Ectodermal cell (in vitro differentiated cells): ENCODE measurements at regions not wholly inside any gene's neighbourhood (a gene's known extent, or its start where the extent isn't known, plus 50 kb on each side); places are given as distances from the start of the nearest gene placed in this dataset.

Experiments
- H3K27ac ChIP-seq: 2 replicates; pipeline ENCODE4 v1.7.0; 2013; ENCODE audit warnings: mild to moderate bottlenecking, low read depth, low read length; ENCODE audit not compliant: insufficient read depth, poor library complexity, severe bottlenecking
- H3K27me3 ChIP-seq: 2 replicates; pipeline ENCODE4 v1.7.0; 2013; ENCODE audit warnings: mild to moderate bottlenecking, low read length; ENCODE audit not compliant: insufficient read depth, control insufficient read depth, poor library complexity, severe bottlenecking
- H3K36me3 ChIP-seq: one replicate; pipeline ENCODE4 v1.7.0; 2013; ENCODE audit warnings: low read length; ENCODE audit not compliant: control insufficient read depth, insufficient read depth
- H3K4me1 ChIP-seq: one replicate; pipeline ENCODE4 v1.7.0; 2013; ENCODE audit warnings: low read length; ENCODE audit not compliant: control insufficient read depth, insufficient read depth
- H3K4me3 ChIP-seq: 2 replicates; pipeline ENCODE4 v1.7.0; 2013; ENCODE audit warnings: low read depth, low read length, control low read depth; ENCODE audit not compliant: insufficient read depth
- H3K9me3 ChIP-seq: 2 replicates; pipeline ENCODE4 v1.7.0; 2013; ENCODE audit warnings: mild to moderate bottlenecking, low read length, moderate library complexity; ENCODE audit not compliant: control insufficient read depth
- WGBS, 2 experiments: methylation state at CpG; one replicate each; pipeline ENCODE4 v1.1.7; 2013; ENCODE audit warnings: missing lambda C conversion rate in 2 of 2; 5-methylcytosine and 5-hydroxymethylcytosine counted together

DNA sequence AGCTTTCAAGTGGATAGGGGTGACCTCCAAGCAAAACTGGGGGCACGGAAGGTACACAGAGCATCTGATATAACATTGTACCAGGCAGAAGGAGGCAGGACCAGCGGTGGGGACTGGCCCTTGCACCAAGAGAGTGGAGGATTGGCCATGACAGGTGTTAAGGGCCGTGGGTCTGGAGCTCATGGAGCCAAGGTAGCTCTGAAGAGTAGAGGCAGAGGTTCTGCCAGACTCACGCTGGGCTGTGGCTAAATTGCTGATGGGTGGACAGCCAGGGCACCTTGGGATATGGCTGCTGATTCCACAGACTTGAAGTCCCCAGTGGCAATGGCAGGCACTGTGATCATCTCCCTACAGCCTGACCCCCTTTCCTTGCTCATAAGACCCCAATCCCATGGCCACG, 65.9 kb upstream of the NKD1 start:
- H3K4me1 ChIP-seq: peaks cover 13% of the 10 kb centered on the region
- H3K4me3 ChIP-seq: no peak overlapping the region
- H3K27ac ChIP-seq: no peak overlapping the region
- WGBS, 2 experiments: 93 to 95% methylated on average over 5 of the region's 5 CpGs
- H3K9me3 ChIP-seq: no peaks in the 10 kb centered on the region
- H3K36me3 ChIP-seq: no peaks in the 10 kb centered on the region
- no peaks in the 10 kb centered on the region for H3K27me3 ChIP-seq

DNA sequence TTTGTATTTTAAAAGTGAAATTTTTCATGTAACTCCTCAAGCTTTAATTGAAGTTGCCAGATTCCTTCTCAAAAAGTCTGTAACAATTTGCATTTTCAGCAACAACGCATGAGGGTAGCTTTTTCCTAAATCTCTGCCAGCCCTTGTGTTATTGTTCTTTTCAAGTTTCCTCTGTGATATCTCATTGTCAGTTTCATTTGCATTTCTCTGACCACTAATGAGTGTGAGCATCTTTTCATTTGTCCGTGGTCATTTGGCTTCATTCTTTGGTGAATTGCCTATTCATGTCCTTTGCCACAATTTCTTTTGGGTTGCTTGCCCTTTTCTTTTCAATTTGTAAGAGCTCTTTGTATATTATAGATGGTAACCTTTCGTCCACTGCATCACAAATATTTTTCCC, 68.0 kb upstream of the NKD1 start:
- WGBS, 2 experiments: 48 to 52% methylated on average over 2 of the region's 3 CpGs

DNA sequence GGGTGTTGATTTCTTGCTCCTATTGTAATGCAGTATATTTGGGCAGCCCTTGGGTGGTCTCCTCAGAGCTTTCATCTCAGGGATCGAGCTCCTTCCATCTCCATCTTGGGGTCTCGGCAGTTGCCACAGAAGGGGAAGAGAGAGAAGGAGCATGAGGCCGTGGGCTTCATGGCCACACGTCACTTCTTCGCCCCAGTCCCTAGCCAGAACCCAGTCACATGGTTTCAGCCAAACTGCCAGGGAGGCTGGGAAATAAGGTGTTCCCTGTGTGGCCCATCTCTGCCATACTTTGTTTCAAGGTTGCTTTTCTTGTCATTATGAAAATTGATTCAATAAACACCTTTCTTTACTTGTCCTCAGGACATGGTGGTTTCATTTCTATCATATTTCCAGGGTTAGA, 68.4 kb upstream of the NKD1 start:
- Histone ChIP-seq H3K27ac (no peak overlapping the region), H3K27me3 (no peaks in the 10 kb centered on the region), H3K36me3 (no peaks in the 10 kb centered on the region), H3K4me3 (no peak overlapping the region), H3K4me1 (peaks cover 13% of the 10 kb centered on the region), H3K9me3 (no peaks in the 10 kb centered on the region)
- 88 to 93% methylated on average over 5 of the region's 5 CpGs for WGBS, 2 experiments

More for the DNA sequence above, 68.0 kb upstream of the NKD1 start:
- Histone ChIP-seq H3K4me3 (no peak overlapping the region), H3K27me3 (no peaks in the 10 kb centered on the region), H3K4me1 (peaks cover 13% of the 10 kb centered on the region), H3K9me3 (no peaks in the 10 kb centered on the region), H3K36me3 (no peaks in the 10 kb centered on the region), H3K27ac (no peak overlapping the region)

DNA sequence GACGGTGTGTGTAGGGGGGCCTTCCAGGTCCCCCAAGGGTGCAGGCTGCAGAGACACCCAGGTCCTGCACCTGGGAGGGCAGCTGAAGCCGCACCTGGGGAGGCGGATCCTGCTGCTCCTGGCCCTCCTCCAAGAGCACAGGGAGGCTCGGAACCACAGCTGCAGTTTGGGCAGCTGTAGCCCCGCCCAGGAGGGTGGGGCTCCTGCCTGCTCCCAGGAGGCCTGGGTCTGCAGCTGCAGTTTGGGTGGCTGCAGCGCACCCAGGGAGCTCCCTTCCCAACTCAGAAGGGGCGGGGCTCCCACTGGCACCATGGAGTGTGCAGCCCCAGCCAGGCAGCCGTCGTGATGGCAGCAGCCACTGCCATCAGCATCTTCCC, 69.4 kb upstream of the NKD1 start:
- H3K4me3 ChIP-seq: no peak overlapping the region
- H3K27ac ChIP-seq: no peak overlapping the region
- no peaks in the 10 kb centered on the region for H3K27me3 ChIP-seq
- no peaks in the 10 kb centered on the region for H3K36me3 ChIP-seq
- no peaks in the 10 kb centered on the region for H3K9me3 ChIP-seq
- H3K4me1 ChIP-seq: peaks cover 14% of the 10 kb centered on the region
- WGBS, 2 experiments: 85 to 88% methylated on average over 9 of the region's 9 CpGs

DNA sequence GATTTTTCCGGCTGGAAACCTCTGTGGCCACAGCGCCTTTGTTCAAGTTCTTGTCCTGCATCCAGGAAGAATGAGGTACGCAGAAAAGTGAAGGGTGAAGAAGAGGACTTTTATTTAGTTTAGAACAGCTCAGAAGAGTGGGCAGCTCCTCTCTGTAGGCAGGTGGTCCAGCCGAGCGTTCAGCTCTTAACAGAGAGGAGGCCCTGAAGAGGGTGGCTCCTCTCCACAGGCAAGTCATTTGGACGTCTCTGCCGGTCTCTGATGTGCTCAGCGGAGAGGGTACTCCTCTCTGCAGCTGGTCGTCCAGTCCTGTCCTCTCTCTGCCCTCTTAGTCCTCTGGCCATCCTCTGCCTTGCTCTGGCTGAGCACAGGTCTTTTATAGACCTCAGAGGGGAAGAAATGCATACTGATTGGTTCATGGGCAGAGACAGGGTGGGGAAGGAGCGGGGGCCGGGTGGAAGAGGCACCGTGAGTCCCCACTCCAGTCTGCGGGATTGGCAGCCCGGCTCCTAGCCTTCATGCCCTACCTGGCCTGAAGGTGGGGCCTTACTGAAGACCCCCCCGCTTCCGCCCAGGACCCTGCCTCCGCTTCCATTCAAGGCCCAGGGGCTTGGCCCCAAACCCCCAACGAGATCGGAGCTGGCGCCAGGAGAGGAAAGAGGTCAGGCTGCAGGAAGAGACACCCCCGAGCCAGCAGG, 70.0 kb upstream of the NKD1 start:
- Histone ChIP-seq H3K4me1 (peaks cover 19% of the 10 kb centered on the region), H3K27ac (no peak overlapping the region), H3K27me3 (no peaks in the 10 kb centered on the region), H3K36me3 (no peaks in the 10 kb centered on the region), H3K9me3 (no peaks in the 10 kb centered on the region), H3K4me3 (no peak overlapping the region)
- 87% methylated on average over 21 of the region's 21 CpGs for WGBS, 2 experiments

DNA sequence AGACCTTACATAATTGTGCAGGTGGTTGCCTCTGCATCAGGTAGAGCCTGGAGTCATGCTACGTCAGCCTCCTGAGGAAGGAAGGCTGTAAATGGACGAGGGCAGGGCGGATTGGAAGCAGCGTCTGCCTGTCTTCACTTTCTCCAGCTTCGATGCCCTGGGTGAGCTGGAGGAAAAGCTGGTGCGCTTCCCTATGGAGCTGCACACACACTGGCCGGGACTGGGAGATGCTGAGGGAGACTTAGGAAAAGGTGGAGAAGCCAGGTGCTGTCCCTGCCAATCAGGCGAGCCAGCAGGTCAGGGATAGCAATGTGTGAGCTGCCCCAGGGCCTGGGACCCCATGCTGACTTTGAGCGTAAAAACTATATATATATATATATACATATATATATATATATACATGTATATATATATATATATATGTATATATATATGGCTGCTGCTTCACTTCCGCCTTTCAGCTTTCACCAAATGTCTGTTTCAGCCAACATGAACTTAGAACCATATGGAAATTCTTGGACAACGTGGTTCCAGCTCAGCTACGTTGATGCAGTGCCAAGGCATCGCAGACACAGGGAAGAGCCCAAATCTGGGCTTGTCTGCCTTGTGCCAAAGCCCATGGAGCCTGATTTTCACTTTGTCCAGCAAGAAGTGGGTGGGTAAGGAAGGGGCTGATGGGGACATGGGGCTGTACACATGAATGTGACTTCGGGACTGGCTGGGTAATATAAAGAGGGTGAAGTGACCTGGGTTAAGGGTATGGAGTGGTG, 71.5 kb upstream of the NKD1 start:
- Histone ChIP-seq H3K9me3 (no peaks in the 10 kb centered on the region), H3K36me3 (no peaks in the 10 kb centered on the region), H3K4me3 (no peak overlapping the region), H3K4me1 (peaks cover 19% of the 10 kb centered on the region), H3K27me3 (no peaks in the 10 kb centered on the region), H3K27ac (no peak overlapping the region)
- 95 to 97% methylated on average over 13 of the region's 14 CpGs for WGBS, 2 experiments

DNA sequence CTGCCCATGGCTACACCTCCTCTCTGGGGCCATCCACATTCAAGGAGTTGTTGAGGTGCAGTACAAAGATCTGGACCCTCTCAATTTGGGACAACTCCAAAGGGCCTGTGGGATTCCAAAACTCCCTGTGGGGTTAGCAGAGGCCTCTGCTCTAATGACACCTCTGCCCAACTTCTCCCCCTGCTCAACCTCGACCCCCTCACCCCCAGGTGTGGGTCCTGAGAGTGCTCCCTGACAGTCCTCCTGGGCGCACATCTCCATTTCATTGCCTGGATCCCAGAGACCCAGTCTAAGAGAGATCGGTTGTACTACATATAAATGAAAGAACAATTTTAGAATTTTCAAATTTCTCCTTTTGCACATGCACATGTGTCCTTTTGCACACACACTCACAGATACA, 73.0 kb upstream of the NKD1 start:
- Histone ChIP-seq H3K4me1 (peaks cover 24% of the 10 kb centered on the region), H3K27ac (no peak overlapping the region), H3K36me3 (no peaks in the 10 kb centered on the region), H3K9me3 (no peaks in the 10 kb centered on the region), H3K27me3 (no peaks in the 10 kb centered on the region), H3K4me3 (no peak overlapping the region)
- WGBS, 2 experiments: 83 to 88% methylated on average over 2 to 3 of the region's 3 CpGs

DNA sequence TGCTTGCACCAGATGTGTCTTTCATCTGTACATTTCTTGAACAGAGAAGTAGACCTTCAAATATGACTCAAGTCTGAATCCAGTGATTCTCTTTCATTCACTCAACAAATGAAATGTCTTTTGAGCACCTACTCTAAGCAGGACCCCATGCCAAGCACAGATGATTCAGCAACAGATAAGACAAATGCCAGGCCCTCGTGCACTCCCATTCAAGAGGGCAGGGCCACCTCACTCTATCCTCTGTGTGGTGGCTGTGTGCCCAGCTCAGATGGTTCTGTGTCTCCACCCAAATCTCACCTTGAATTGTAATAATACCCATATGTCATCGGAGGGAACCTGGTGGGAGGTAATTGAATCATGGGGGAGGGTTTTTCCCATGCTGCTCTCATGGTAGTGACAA, 74.1 kb upstream of the NKD1 start:
- H3K27ac ChIP-seq: no peak overlapping the region
- WGBS, 2 experiments: 88 to 100% methylated on average over 1 to 2 of the region's 2 CpGs
- peaks cover 35% of the 10 kb centered on the region for H3K4me1 ChIP-seq
- no peaks in the 10 kb centered on the region for H3K27me3 ChIP-seq
- no peaks in the 10 kb centered on the region for H3K36me3 ChIP-seq
- H3K9me3 ChIP-seq: no peaks in the 10 kb centered on the region
- H3K4me3 ChIP-seq: no peak overlapping the region

DNA sequence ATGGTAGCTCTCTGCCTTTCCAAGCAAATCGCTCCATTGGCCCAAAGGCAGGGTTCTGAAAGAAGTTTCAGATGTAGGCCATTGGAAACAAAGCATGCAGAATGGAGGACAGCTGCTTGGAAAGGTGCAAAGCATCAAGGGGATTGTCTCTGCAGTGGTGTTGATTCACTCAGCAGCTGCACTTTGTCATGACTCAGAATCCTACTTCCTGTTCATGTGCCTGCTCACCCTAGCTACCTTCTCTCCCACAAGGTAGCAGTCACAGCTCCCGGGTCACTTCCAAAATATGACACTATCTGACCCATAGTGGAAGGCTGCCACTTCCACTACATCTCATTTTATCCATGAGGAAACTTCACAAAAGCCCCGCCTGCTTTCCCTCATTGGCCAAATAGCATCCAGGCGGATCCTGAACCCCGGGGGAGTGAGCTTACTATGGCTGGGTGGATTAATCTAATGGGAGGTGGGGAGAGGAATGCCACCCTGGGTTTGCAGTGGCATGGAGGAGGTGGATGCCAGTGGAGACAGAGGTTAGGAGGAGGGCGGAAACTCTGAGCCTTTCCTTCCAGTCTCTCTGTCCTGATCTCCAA, 74.7 kb upstream of the NKD1 start:
- Histone ChIP-seq H3K27ac (no peak overlapping the region), H3K4me3 (no peak overlapping the region), H3K9me3 (no peaks in the 10 kb centered on the region), H3K27me3 (no peaks in the 10 kb centered on the region), H3K4me1 (peaks cover 38% of the 10 kb centered on the region), H3K36me3 (no peaks in the 10 kb centered on the region)
- WGBS, 2 experiments: 90 to 94% methylated on average over 6 of the region's 6 CpGs

DNA sequence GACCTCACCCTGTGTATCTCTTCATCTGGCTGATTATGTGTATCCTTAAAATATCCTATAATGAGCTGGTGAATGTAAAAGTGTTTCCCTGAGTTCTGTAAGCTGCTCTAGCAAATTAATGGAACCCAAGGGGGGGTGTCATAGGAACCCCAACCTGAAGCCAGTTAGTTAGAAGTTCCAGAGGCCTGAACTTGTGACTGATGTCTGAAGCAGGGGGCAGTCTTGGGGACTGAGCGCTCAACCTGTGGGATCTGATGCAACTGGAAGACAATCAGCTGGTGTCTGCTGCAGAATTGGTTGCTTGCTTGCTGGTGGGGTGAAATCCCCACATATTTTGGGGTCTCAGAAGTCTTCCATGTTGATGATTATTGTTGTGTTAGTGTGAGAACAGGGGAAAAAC, 75.7 kb upstream of the NKD1 start:
- Histone ChIP-seq H3K27me3 (no peaks in the 10 kb centered on the region), H3K4me1 (peaks cover 36% of the 10 kb centered on the region), H3K4me3 (no peak overlapping the region), H3K27ac (no peak overlapping the region), H3K36me3 (no peaks in the 10 kb centered on the region), H3K9me3 (no peaks in the 10 kb centered on the region)
- WGBS, 2 experiments: 94% methylated on average over 1 of the region's 1 CpG
